Naive thymus-derived CD4-positive, alpha-beta T cell (primary cell): ENCODE measurements at regions not wholly inside any gene's neighbourhood (a gene's known extent, or its start where the extent isn't known, plus 50 kb on each side); places are given as distances from the start of the nearest gene placed in this dataset.
A peak's percentile ranks its signal among the peaks of the same experiment; 100 is the strongest.

Experiments
- ATAC-seq: fragments of 150-1000 bp; cut with Tn5 transposase; 2 replicates; pipeline ENCODE4 v1.10.0; 2021; ENCODE audit warnings: mild to moderate bottlenecking, moderate library complexity
- CTCF ChIA-PET: fragments of 350-600 bp; sonication (Branson Sonifier 250); formaldehyde crosslinking; loops from one replicate; lab custom pipeline; 2021; ENCODE audit warnings: antibody characterized with exemption; lab: Charles Lee
- POLR2A ChIA-PET: fragments of 350-600 bp; sonication (Branson Sonifier 250); formaldehyde crosslinking; loops from one replicate; lab custom pipeline; 2021; ENCODE audit warnings: antibody characterized with exemption, inconsistent platforms; lab: Charles Lee
- DNase-seq, 9 donors: peaks; one replicate each; pipeline versions ENCODE4 v3.0.0 to v3.0.0-alpha.2; 2020 to 2022; ENCODE audit warnings: mixed read lengths in 1 of 9
- H3K27ac ChIP-seq: one replicate; pipeline ENCODE4 v1.7.0; 2013; ENCODE audit warnings: mild to moderate bottlenecking, low read depth, low read length, moderate library complexity
- H3K27me3 ChIP-seq, 2 donors: one replicate each; pipeline ENCODE4 v1.7.0; 2013; ENCODE audit warnings: low read length in 2 of 2, mild to moderate bottlenecking in 2 of 2, moderate library complexity in 2 of 2; ENCODE audit not compliant: control insufficient read depth in 2 of 2, insufficient read depth in 2 of 2
- H3K36me3 ChIP-seq, 3 experiments: 1 replicate in 2 of 3; 2 replicates in 1 of 3; pipeline ENCODE4 v1.7.0; 2013; ENCODE audit warnings: low read length in 3 of 3, mild to moderate bottlenecking in 3 of 3, moderate library complexity in 1 of 3; ENCODE audit not compliant: insufficient read depth in 3 of 3, control insufficient read depth in 2 of 3
- H3K4me1 ChIP-seq, 2 donors: one replicate each; pipeline ENCODE4 v1.7.0; 2013; ENCODE audit warnings: low read length in 2 of 2, mild to moderate bottlenecking in 2 of 2, moderate library complexity in 1 of 2; ENCODE audit not compliant: control insufficient read depth in 2 of 2, insufficient read depth in 2 of 2
- H3K4me3 ChIP-seq: 2 replicates; pipeline ENCODE4 v1.7.0; 2013; ENCODE audit warnings: mild to moderate bottlenecking, low read length
- H3K9me3 ChIP-seq, 3 experiments: 1 replicate in 2 of 3; 2 replicates in 1 of 3; pipeline ENCODE4 v1.7.0; 2013; ENCODE audit warnings: low read length in 3 of 3; ENCODE audit not compliant: control insufficient read depth in 2 of 3
- H3K27ac Mint-ChIP-seq, 9 donors: one replicate each; pipeline ENCODE4 v1.8.0; 2020 to 2022; ENCODE audit warnings: mixed read lengths in 9 of 9, mild to moderate bottlenecking in 8 of 9, moderate library complexity in 5 of 9, inconsistent platforms in 2 of 9
- H3K27me3 Mint-ChIP-seq, 5 donors: one replicate each; pipeline ENCODE4 v1.8.0; 2021 to 2022; ENCODE audit warnings: mixed read lengths in 5 of 5, mild to moderate bottlenecking in 1 of 5
- H3K36me3 Mint-ChIP-seq, 5 donors: one replicate each; pipeline ENCODE4 v1.8.0; 2020 to 2022; ENCODE audit warnings: mixed read lengths in 5 of 5, mild to moderate bottlenecking in 3 of 5, inconsistent platforms in 1 of 5
- H3K4me1 Mint-ChIP-seq, 7 donors: one replicate each; pipeline ENCODE4 v1.8.0; 2020 to 2022; ENCODE audit warnings: mixed read lengths in 7 of 7, mild to moderate bottlenecking in 3 of 7, inconsistent platforms in 1 of 7
- H3K4me3 Mint-ChIP-seq, 10 donors: one replicate each; pipeline ENCODE4 v1.8.0; 2020 to 2022; ENCODE audit warnings: mild to moderate bottlenecking in 10 of 10, mixed read lengths in 10 of 10, moderate library complexity in 6 of 10, inconsistent platforms in 2 of 10
- H3K9me3 Mint-ChIP-seq, 11 donors: one replicate each; pipeline ENCODE4 v1.8.0; 2020 to 2022; ENCODE audit warnings: mixed read lengths in 11 of 11, mild to moderate bottlenecking in 4 of 11, inconsistent platforms in 1 of 11, moderate library complexity in 1 of 11
- intact Hi-C, 2 donors: fragments of 100-400 bp; cut with micrococcal nuclease; formaldehyde crosslinking; loops; one replicate each; pipeline ENCODE4 v1.15.1; 2023

DNA sequence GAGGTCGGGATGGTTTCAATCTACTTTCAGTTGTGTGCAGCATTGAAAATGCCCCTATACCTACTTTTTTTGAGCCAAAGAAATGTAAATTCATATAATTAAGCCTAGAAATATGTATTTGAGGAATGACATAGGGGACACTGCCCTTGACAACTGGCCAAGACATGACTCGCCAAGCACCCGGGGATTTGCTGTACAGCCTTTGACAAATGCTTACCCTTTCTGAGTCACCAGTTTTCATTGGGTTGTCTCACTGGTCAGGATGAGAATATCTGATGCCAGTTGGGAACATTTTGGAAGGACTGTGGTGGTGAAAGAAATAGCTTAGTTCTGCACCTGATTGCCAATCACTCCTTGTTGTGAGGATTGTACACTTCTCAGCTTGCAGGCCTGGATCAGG is 166.8 kb upstream of the HABP2 start:
- peaks cover 14 to 35% (median 28%) of the 10 kb centered on the region in 7 donors for H3K4me1 Mint-ChIP-seq
- H3K27me3 Mint-ChIP-seq = peaks cover 0 to 49% (median 0%) of the 10 kb centered on the region in 5 donors
- DNase-seq (no peak), ATAC-seq (no peak)
- intact Hi-C loops = loop anchor here (5.0 to 10.0 kb wide), 7 partner anchors 171 to 1271 kb away; partner anchors contain the start of gene TCF7L2 (in 1 of the 2)
- Histone ChIP-seq H3K36me3 (no peaks in the 10 kb centered on the region), H3K4me3 (no peak overlapping the region), H3K9me3 (no peaks in the 10 kb centered on the region), H3K27ac (no peak overlapping the region), H3K27me3 (no peaks in the 10 kb centered on the region), H3K4me1 (peaks cover 4 to 12% of the 10 kb centered on the region in 2 donors)
- H3K36me3 Mint-ChIP-seq = no peaks in the 10 kb centered on the region
- peak overlapping the region in 1 of 9 donors; percentile 49 for H3K27ac Mint-ChIP-seq
- H3K4me3 Mint-ChIP-seq = no peak overlapping the region
- POLR2A ChIA-PET = no interaction called here
- CTCF ChIA-PET = interaction anchor here (1.7 kb wide), 1 partner anchor 667 kb away, joined by 5 read pairs; no protein-coding TSS in a partner anchor
- H3K9me3 Mint-ChIP-seq = no peaks in the 10 kb centered on the region

DNA sequence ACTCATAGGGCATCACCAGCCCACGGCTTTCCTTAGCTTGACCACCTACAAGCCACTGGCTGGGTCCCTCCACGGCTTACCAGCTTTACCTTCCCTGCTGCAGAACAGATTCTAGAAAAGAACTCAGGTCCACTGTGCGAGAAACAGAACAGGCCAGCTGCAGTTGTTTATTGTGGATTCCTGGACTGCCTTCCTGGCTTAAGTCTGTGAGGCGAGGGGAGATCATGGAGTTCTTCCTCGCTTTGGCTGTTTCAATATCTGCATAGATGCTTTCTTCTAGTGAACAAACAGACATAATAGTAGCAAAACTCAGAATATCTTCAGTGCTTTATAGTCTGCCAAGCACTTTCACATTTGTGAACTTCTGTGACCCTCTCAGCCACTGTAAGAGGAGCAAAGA is 162.9 kb upstream of the HABP2 start:
- Mint-ChIP-seq H3K27me3 (peaks cover 0 to 18% (median 6%) of the 10 kb centered on the region in 5 donors), H3K27ac (no peak overlapping the region), H3K36me3 (no peaks in the 10 kb centered on the region), H3K9me3 (peaks cover 0 to 5% (median 0%) of the 10 kb centered on the region in 11 donors), H3K4me1 (peaks cover 0 to 5% (median 2%) of the 10 kb centered on the region in 7 donors), H3K4me3 (no peak overlapping the region)
- ChIA-PET POLR2A (interaction anchor here (0.6 kb wide), 1 partner anchor 417 kb away, joined by 7 read pairs; no protein-coding TSS in a partner anchor), CTCF (no interaction called here)
- Histone ChIP-seq H3K4me1 (peaks cover 0 to 3% of the 10 kb centered on the region in 2 donors), H3K27ac (no peak overlapping the region), H3K36me3 (no peaks in the 10 kb centered on the region), H3K27me3 (no peaks in the 10 kb centered on the region), H3K4me3 (no peak overlapping the region), H3K9me3 (no peaks in the 10 kb centered on the region)
- DNase-seq = no peak
- intact Hi-C loops = loop anchor here (5.0 to 10.0 kb wide), 7 partner anchors 175 to 1275 kb away; partner anchors contain the start of gene TCF7L2 (in 1 of the 2)
- no peak for ATAC-seq

DNA sequence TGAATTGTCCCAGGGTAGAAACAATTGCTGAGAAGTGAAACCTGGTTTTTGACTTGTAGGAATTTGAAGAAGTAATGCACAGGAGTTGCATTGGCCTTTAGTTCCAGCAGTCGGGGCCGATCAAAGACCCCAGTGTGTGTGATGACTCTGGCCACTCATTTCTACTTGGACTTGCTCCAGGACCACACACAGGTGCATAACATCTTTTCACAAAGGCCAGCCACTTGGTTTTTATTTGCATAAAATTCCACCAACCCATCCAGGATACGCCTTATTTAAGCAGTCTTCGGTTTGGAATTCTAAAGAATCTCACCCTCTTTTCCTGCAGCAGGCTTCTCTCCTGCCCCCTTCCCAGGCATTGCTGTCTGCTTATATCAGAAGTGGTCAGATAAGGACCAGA is 162.0 kb upstream of the HABP2 start:
- intact Hi-C loops = no loop called here
- Histone ChIP-seq H3K4me3 (no peak overlapping the region), H3K9me3 (no peaks in the 10 kb centered on the region), H3K4me1 (no peaks in the 10 kb centered on the region), H3K27ac (no peak overlapping the region), H3K36me3 (no peaks in the 10 kb centered on the region), H3K27me3 (no peaks in the 10 kb centered on the region)
- H3K27ac Mint-ChIP-seq = no peak overlapping the region
- no peak for DNase-seq
- H3K4me1 Mint-ChIP-seq = no peaks in the 10 kb centered on the region
- no peak overlapping the region for H3K4me3 Mint-ChIP-seq
- ATAC-seq = no peak
- H3K9me3 Mint-ChIP-seq = peaks cover 0 to 7% (median 0%) of the 10 kb centered on the region in 11 donors
- ChIA-PET CTCF (no interaction called here), POLR2A (interaction anchor here (0.5 kb wide), 1 partner anchor 938 kb away, joined by 3 read pairs; no protein-coding TSS in a partner anchor)
- peaks cover 0 to 10% (median 8%) of the 10 kb centered on the region in 5 donors for H3K27me3 Mint-ChIP-seq
- H3K36me3 Mint-ChIP-seq = no peaks in the 10 kb centered on the region

DNA sequence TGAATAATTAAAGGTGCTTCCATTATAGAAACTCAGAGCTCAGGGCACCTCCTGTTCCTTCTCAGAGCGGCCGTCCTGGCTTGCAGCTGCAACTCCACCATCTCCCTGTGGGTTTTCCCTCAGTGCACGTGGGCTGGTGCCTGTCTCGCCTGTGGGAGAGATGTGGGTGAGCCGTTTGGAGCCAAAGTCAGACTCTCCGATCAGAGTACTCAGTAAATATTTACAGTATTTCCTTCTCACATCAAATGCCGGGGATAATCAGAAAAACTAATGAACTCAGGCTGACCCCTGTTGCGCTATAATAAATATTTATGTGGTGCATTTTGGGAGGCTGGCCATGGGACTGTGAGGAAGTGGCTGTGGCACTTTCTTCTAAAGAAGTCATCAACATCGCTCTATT is 155.8 kb upstream of the HABP2 start:
- CTCF ChIA-PET = no interaction called here
- Histone ChIP-seq H3K9me3 (no peaks in the 10 kb centered on the region), H3K27ac (no peak overlapping the region), H3K4me1 (no peaks in the 10 kb centered on the region), H3K36me3 (no peaks in the 10 kb centered on the region), H3K4me3 (no peak overlapping the region), H3K27me3 (no peaks in the 10 kb centered on the region)
- no peak overlapping the region for H3K27ac Mint-ChIP-seq
- ATAC-seq = no peak
- POLR2A ChIA-PET = no interaction called here
- intact Hi-C loops = no loop called here
- no peaks in the 10 kb centered on the region for H3K4me1 Mint-ChIP-seq
- no peaks in the 10 kb centered on the region for H3K36me3 Mint-ChIP-seq
- H3K27me3 Mint-ChIP-seq = peaks cover 2 to 10% (median 6%) of the 10 kb centered on the region in 5 donors
- H3K4me3 Mint-ChIP-seq = no peak overlapping the region
- no peak for DNase-seq
- peaks cover 0 to 7% (median 0%) of the 10 kb centered on the region in 11 donors for H3K9me3 Mint-ChIP-seq

DNA sequence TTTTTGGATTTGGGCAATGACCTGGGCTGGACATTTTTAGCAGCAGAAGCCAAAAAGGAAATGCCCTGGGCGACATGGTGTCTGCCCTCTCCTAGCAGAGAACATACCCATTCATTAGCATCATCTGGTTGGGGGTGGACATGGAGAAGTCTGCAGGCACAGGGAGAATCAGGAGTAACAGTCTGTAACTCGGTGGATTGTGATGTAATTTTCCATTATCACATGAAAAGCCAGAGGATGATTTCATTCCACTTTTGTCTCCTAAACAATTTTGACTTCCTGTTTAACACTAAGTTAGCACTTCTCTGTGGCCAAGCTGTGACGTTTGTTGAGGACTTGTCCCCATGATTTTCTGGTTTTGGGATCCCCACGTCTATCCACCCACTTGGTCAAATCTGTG is 153.8 kb upstream of the HABP2 start:
- no peaks in the 10 kb centered on the region for H3K27me3 ChIP-seq
- intact Hi-C loops = no loop called here
- H3K4me3 Mint-ChIP-seq = no peak overlapping the region
- POLR2A ChIA-PET = no interaction called here
- no peaks in the 10 kb centered on the region for H3K4me1 ChIP-seq
- H3K4me3 ChIP-seq = no peak overlapping the region
- ATAC-seq = no peak
- peaks cover 2 to 8% (median 4%) of the 10 kb centered on the region in 5 donors for H3K27me3 Mint-ChIP-seq
- peaks cover 0 to 7% (median 0%) of the 10 kb centered on the region in 11 donors for H3K9me3 Mint-ChIP-seq
- H3K27ac Mint-ChIP-seq = no peak overlapping the region
- H3K36me3 ChIP-seq = no peaks in the 10 kb centered on the region
- no peaks in the 10 kb centered on the region for H3K36me3 Mint-ChIP-seq
- no peaks in the 10 kb centered on the region for H3K9me3 ChIP-seq
- H3K4me1 Mint-ChIP-seq = no peaks in the 10 kb centered on the region
- no peak for DNase-seq
- no peak overlapping the region for H3K27ac ChIP-seq
- CTCF ChIA-PET = no interaction called here

DNA sequence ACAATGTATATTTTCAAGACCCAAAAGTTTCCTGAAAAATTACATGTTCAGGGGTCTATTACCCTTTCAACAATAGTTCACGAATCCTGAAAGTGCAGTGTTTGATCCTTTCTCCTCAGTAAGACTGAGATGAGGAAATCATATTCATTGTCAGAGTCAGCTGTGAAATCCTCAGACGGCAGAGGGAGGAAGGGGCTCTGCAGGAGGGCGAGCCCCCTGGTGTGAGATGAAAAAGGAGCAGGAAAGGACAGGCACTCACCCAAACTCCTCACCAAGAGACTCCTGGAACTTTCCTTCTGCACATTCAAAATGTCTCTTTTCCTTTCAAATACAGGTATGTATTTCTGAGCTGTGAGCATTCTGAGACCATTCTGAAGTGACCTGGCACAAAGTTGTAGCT is 150.3 kb upstream of the HABP2 start:
- Histone ChIP-seq H3K27ac (no peak overlapping the region), H3K27me3 (no peaks in the 10 kb centered on the region), H3K36me3 (no peaks in the 10 kb centered on the region), H3K9me3 (no peaks in the 10 kb centered on the region), H3K4me3 (no peak overlapping the region), H3K4me1 (no peaks in the 10 kb centered on the region)
- Mint-ChIP-seq H3K9me3 (no peaks in the 10 kb centered on the region), H3K4me3 (no peak overlapping the region), H3K27me3 (no peaks in the 10 kb centered on the region), H3K27ac (no peak overlapping the region), H3K4me1 (no peaks in the 10 kb centered on the region), H3K36me3 (no peaks in the 10 kb centered on the region)
- DNase-seq (no peak), ATAC-seq (no peak)
- ChIA-PET POLR2A (no interaction called here), CTCF (no interaction called here)
- intact Hi-C loops = no loop called here

DNA sequence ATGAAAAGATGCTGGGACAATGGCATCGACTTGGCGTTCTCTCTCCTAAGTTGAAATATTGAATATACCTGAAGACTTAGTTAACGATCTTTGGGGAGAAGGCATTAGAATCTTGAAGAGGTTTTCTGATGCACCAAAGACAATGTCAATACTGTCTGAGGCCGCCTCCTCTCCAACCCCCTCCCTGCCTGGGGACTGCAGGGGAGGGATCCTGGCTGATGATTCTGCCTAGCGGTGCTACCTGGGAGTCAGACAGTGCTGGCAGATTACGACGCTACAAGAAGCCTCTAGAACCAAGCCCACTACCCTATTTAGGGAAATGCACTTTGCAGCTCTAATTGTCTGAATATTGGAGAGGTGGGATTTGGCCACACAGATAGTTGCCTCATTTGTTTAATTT is 145.6 kb upstream of the HABP2 start:
- Mint-ChIP-seq H3K36me3 (no peaks in the 10 kb centered on the region), H3K4me1 (no peaks in the 10 kb centered on the region), H3K27ac (no peak overlapping the region), H3K9me3 (peaks cover 0 to 2% (median 0%) of the 10 kb centered on the region in 11 donors), H3K27me3 (peaks cover 0 to 8% (median 4%) of the 10 kb centered on the region in 5 donors), H3K4me3 (no peak overlapping the region)
- POLR2A ChIA-PET = no interaction called here
- no peaks in the 10 kb centered on the region for H3K27me3 ChIP-seq
- intact Hi-C loops = no loop called here
- no peak for DNase-seq
- H3K27ac ChIP-seq = no peak overlapping the region
- no peaks in the 10 kb centered on the region for H3K36me3 ChIP-seq
- no peaks in the 10 kb centered on the region for H3K9me3 ChIP-seq
- CTCF ChIA-PET = no interaction called here
- no peak overlapping the region for H3K4me3 ChIP-seq
- H3K4me1 ChIP-seq = no peaks in the 10 kb centered on the region
- no peak for ATAC-seq
